Thyroid gland (tissue), 4 donors: ENCODE measurements at regions not wholly inside any gene's neighbourhood (a gene's known extent, or its start where the extent isn't known, plus 50 kb on each side); places are given as distances from the start of the nearest gene placed in this dataset.

Source experiments
- POLR2A ChIP-seq, 2 donors: fragments of 450-650 bp; IDR thresholded peaks; one replicate each; pipeline ENCODE4 v1.6.1; 2017; ENCODE audit warnings: antibody characterized with exemption in 2 of 2, mild to moderate bottlenecking in 2 of 2, moderate library complexity in 1 of 2
- TF ChIP-seq, protein P1 (sequence below), 6 experiments: fragments of 200-600 bp in 3 of 6; fragments of 450-650 bp in 3 of 6; sonication (generic) in 3 of 6; IDR thresholded peaks; one replicate each; pipeline ENCODE4 v1.5.1; 2016 to 2019; ENCODE audit warnings: antibody characterized with exemption in 6 of 6, mild to moderate bottlenecking in 2 of 6, inconsistent platforms in 1 of 6, moderate library complexity in 1 of 6

DNA sequence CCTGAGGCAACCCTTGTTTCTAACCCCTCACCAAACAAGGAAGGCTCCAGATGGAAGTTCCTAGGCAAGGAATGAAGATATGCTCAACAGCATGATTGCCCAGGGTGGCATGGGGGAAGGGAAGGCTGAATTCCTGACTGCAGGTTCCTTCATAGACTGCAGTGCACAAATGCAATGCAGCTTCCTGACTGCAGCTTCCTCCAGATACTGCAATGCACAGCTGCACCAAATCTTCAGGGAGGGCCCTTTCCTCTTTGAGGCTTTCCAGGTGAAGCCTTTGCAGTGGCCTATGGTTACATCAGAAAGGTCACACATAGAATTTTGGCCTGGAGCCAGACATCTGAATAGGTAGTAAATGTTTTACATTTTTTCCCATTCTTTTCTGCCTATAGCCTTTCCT, 58.8 kb upstream of the DYNAP start:
- TF ChIP-seq, protein P1, sequence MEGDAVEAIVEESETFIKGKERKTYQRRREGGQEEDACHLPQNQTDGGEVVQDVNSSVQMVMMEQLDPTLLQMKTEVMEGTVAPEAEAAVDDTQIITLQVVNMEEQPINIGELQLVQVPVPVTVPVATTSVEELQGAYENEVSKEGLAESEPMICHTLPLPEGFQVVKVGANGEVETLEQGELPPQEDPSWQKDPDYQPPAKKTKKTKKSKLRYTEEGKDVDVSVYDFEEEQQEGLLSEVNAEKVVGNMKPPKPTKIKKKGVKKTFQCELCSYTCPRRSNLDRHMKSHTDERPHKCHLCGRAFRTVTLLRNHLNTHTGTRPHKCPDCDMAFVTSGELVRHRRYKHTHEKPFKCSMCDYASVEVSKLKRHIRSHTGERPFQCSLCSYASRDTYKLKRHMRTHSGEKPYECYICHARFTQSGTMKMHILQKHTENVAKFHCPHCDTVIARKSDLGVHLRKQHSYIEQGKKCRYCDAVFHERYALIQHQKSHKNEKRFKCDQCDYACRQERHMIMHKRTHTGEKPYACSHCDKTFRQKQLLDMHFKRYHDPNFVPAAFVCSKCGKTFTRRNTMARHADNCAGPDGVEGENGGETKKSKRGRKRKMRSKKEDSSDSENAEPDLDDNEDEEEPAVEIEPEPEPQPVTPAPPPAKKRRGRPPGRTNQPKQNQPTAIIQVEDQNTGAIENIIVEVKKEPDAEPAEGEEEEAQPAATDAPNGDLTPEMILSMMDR (IDR thresholded peaks at IDR 0.05): no peak
- no peak for TF ChIP-seq POLR2A (IDR thresholded peaks at IDR 0.05)
